ENCODE measurements at regions not wholly inside any gene's neighbourhood (a gene's known extent, or its start where the extent isn't known, plus 50 kb on each side); places are given as distances from the start of the nearest gene placed in this dataset.

GRCh38 chr21:25370311-25370744, 237.0 kb downstream of the MRPL39 start:
- no peak for TF ChIP-seq CTCF (IDR thresholded peaks at IDR 0.05; ENCODE audit: low read length)
- no peak for TF ChIP-seq EZH2 (optimal IDR thresholded peaks at IDR 0.05; ENCODE audit: low read depth, low read length)
